RWPE1 (cell line): ENCODE measurements at regions not wholly inside any gene's neighbourhood (a gene's known extent, or its start where the extent isn't known, plus 50 kb on each side); places are given as distances from the start of the nearest gene placed in this dataset.

Experiments used
- CTCF ChIA-PET: fragments of 350-600 bp; sonication (Branson Sonifier 250); formaldehyde crosslinking; extraction: SDS; loops from one replicate; lab custom pipeline; 2021; lab: Yijun Ruan, JAX
- POLR2A ChIA-PET: fragments of 400-600 bp; formaldehyde crosslinking; extraction: SDS; loops from one replicate; lab custom pipeline; 2020; ENCODE audit warnings: antibody characterized with exemption; ENCODE audit not compliant: low non-redundant PET; lab: Yijun Ruan, JAX
- DNase-seq: peaks from one replicate; pipeline ENCODE4 v3.0.0; 2012; ENCODE audit warnings: low spot score
- H3K27ac ChIP-seq: fragments of 450-650 bp; 2 replicates; pipeline ENCODE4 v1.5.1; 2017
- CTCF ChIP-seq: fragments of 450-650 bp; conservative IDR thresholded peaks from 2 replicates; pipeline ENCODE4 v1.5.1; 2017; ENCODE audit warnings: low read depth, mild to moderate bottlenecking

- ChIA-PET POLR2A (no interaction called here), CTCF (interaction anchor here (0.7 to 13.5 kb wide), 6 partner anchors 18 to 177 kb away, joined by 3 to 351 read pairs (median 12); partner anchors contain the start of gene IPO9)
- TF ChIP-seq CTCF = no peak
- no peak for DNase-seq
- H3K27ac ChIP-seq = peak overlapping the region; percentile 71
These were observed 120.9 kb upstream of the IPO9 start for GRCh38 chr1:201708085-201708512.

- DNase-seq = no peak
- ChIA-PET CTCF (interaction anchor here (0.6 to 13.5 kb wide), 22 partner anchors 11 to 226 kb away, joined by 3 to 351 read pairs (median 6); partner anchors contain the start of gene IPO9), POLR2A (no interaction called here)
- no peak for TF ChIP-seq CTCF
- peak overlapping the region; percentile 71 for H3K27ac ChIP-seq
These were observed 120.3 kb upstream of the IPO9 start for GRCh38 chr1:201708691-201709090.

GRCh38 chr1:201709564-201710295 is 119.2 kb upstream of the IPO9 start:
- DNase-seq = peak; percentile 79
- TF ChIP-seq CTCF = peak; percentile 83
- CTCF ChIA-PET = interaction anchor here (0.5 to 13.5 kb wide), 36 partner anchors 10 to 416 kb away, joined by 3 to 351 read pairs (median 4); partner anchors contain the start of gene IPO9
- H3K27ac ChIP-seq = peak overlapping the region; percentile 96
- POLR2A ChIA-PET = interaction anchor here (1.1 kb wide), 1 partner anchor 75 kb away, joined by 5 read pairs; no protein-coding TSS in a partner anchor

- no peak for TF ChIP-seq CTCF
- CTCF ChIA-PET = interaction anchor here (0.6 to 13.5 kb wide), 9 partner anchors 9 to 373 kb away, joined by 3 to 351 read pairs (median 5); no protein-coding TSS in a partner anchor
- peak overlapping the region; percentile 96 for H3K27ac ChIP-seq
- no peak for DNase-seq
- POLR2A ChIA-PET = interaction anchor here (1.1 kb wide), 1 partner anchor 74 kb away, joined by 5 read pairs; no protein-coding TSS in a partner anchor
These were observed 118.0 kb upstream of the IPO9 start for GRCh38 chr1:201710632-201711597.

GRCh38 chr1:201711811-201712210 is 117.1 kb upstream of the IPO9 start:
- ChIA-PET CTCF (interaction anchor here (0.6 to 13.5 kb wide), 4 partner anchors 8 to 181 kb away, joined by 3 to 351 read pairs (median 12); no protein-coding TSS in a partner anchor), POLR2A (no interaction called here)
- H3K27ac ChIP-seq = peak overlapping the region; percentile 96
- no peak for DNase-seq
- no peak for TF ChIP-seq CTCF
